ENCODE measurements at regions not wholly inside any gene's neighbourhood (a gene's known extent, or its start where the extent isn't known, plus 50 kb on each side); places are given as distances from the start of the nearest gene placed in this dataset.

DNA sequence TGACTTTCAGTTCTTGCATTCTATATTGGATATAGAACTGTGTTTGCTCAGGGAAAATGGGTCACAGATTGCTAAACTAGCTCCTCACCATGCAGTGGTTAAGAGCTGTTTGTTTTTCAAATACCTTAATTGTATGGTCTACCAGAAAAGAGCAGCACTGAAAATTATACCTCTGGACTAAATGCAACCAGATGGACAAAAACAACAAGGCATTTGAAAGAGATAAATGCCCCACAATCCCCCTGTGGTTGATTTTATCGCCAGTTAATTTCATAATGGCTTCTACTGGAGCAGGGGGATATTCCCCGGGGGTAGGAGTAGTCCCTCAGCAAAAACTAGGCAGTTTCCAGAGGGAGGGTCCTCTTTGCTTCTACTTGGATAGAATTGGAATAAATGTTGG, 267.9 kb upstream of the TNP1 start:
- TF ChIP-seq EZH2 (IDR thresholded peaks at IDR 0.05; ENCODE audit: borderline replicate concordance, low read depth, low read length, severe bottlenecking) = no peak
- TF ChIP-seq, protein P1, sequence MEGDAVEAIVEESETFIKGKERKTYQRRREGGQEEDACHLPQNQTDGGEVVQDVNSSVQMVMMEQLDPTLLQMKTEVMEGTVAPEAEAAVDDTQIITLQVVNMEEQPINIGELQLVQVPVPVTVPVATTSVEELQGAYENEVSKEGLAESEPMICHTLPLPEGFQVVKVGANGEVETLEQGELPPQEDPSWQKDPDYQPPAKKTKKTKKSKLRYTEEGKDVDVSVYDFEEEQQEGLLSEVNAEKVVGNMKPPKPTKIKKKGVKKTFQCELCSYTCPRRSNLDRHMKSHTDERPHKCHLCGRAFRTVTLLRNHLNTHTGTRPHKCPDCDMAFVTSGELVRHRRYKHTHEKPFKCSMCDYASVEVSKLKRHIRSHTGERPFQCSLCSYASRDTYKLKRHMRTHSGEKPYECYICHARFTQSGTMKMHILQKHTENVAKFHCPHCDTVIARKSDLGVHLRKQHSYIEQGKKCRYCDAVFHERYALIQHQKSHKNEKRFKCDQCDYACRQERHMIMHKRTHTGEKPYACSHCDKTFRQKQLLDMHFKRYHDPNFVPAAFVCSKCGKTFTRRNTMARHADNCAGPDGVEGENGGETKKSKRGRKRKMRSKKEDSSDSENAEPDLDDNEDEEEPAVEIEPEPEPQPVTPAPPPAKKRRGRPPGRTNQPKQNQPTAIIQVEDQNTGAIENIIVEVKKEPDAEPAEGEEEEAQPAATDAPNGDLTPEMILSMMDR (IDR thresholded peaks at IDR 0.05; ENCODE audit: borderline replicate concordance, extremely low read depth, low read length, poor library complexity, severe bottlenecking) = no peak
